ENCODE measurements at regions not wholly inside any gene's neighbourhood (a gene's known extent, or its start where the extent isn't known, plus 50 kb on each side); places are given as distances from the start of the nearest gene placed in this dataset.
"Not testable (repeated sequence)": the region's sequence is repeated elsewhere in the genome, so short reads cannot be mapped to it uniquely, and the experiment has no call there.

GRCh38 chr1:79255421-79255820 is 248.9 kb upstream of the ADGRL4 start:
- Histone ChIP-seq H3K36me3 (no peaks in the 10 kb centered on the region), H3K4me1 (no peaks in the 10 kb centered on the region), H3K9me3 (no peaks in the 10 kb centered on the region), H3K4me3 (no peak overlapping the region), H3K27me3 (no peaks in the 10 kb centered on the region), H3K27ac (no peak overlapping the region)
- in situ Hi-C loops (cut with MboI; ENCODE audit: low sequenced_read_pairs in 4 of 4) (no loop called here), intact Hi-C loops (cut with DNase I; ENCODE audit: low total_unique reads) (no loop called here)
- DNase-seq (no peak), ATAC-seq (no peak)
- TF ChIP-seq CTCF (IDR thresholded peaks at IDR 0.05 in 4 of 5, conservative IDR thresholded peaks at IDR 0.05 in 1 of 5) (no peak), POLR2A (IDR thresholded peaks at IDR 0.05) (no peak)

- in situ Hi-C loops (cut with MboI; ENCODE audit: low sequenced_read_pairs in 4 of 4), result no loop called here
- Histone ChIP-seq H3K9me3 (no peaks in the 10 kb centered on the region), H3K36me3 (no peaks in the 10 kb centered on the region), H3K27ac (no peak overlapping the region), H3K27me3 (no peaks in the 10 kb centered on the region), H3K4me3 (no peak overlapping the region), H3K4me1 (no peaks in the 10 kb centered on the region)
- TF ChIP-seq CTCF (IDR thresholded peaks at IDR 0.05 in 4 of 5, conservative IDR thresholded peaks at IDR 0.05 in 1 of 5), result no peak
- no peak for TF ChIP-seq POLR2A (IDR thresholded peaks at IDR 0.05)
- DNase-seq (no peak), ATAC-seq (no peak)
- intact Hi-C loops (cut with DNase I; ENCODE audit: low total_unique reads), result no loop called here
Observed at GRCh38 chr1:79252598-79252997, 246.1 kb upstream of the ADGRL4 start.

GRCh38 chr1:79239840-79240239 is 233.3 kb upstream of the ADGRL4 start:
- intact Hi-C loops (cut with DNase I; ENCODE audit: low total_unique reads), result no loop called here

GRCh38 chr1:79235301-79236002 is 228.9 kb upstream of the ADGRL4 start:
- no peak for TF ChIP-seq POLR2A (IDR thresholded peaks at IDR 0.05)
- intact Hi-C loops (cut with DNase I; ENCODE audit: low total_unique reads), result no loop called here
- ATAC-seq (no peak), DNase-seq (no peak)
- Histone ChIP-seq H3K27me3 (no peaks in the 10 kb centered on the region), H3K4me1 (no peaks in the 10 kb centered on the region), H3K36me3 (no peaks in the 10 kb centered on the region), H3K4me3 (no peak overlapping the region), H3K9me3 (no peaks in the 10 kb centered on the region), H3K27ac (no peak overlapping the region)
- in situ Hi-C loops (cut with MboI; ENCODE audit: low sequenced_read_pairs in 4 of 4), result no loop called here

More at GRCh38 chr1:79239840-79240239, 233.3 kb upstream of the ADGRL4 start:
- Histone ChIP-seq H3K36me3 (no peaks in the 10 kb centered on the region), H3K4me1 (no peaks in the 10 kb centered on the region), H3K4me3 (no peak overlapping the region), H3K9me3 (no peaks in the 10 kb centered on the region), H3K27me3 (no peaks in the 10 kb centered on the region), H3K27ac (no peak overlapping the region)
- in situ Hi-C loops (cut with MboI; ENCODE audit: low sequenced_read_pairs in 4 of 4), result no loop called here
- TF ChIP-seq POLR2A (IDR thresholded peaks at IDR 0.05) (no peak), CTCF (IDR thresholded peaks at IDR 0.05 in 4 of 5, conservative IDR thresholded peaks at IDR 0.05 in 1 of 5) (no peak)
- ATAC-seq (no peak), DNase-seq (no peak)

GRCh38 chr1:79232818-79233217 is 226.3 kb upstream of the ADGRL4 start:
- DNase-seq (no peak), ATAC-seq (no peak)
- Histone ChIP-seq H3K9me3 (no peaks in the 10 kb centered on the region), H3K27ac (no peak overlapping the region), H3K36me3 (no peaks in the 10 kb centered on the region), H3K4me3 (no peak overlapping the region), H3K4me1 (no peaks in the 10 kb centered on the region), H3K27me3 (no peaks in the 10 kb centered on the region)
- TF ChIP-seq POLR2A (IDR thresholded peaks at IDR 0.05) (no peak), CTCF (IDR thresholded peaks at IDR 0.05 in 4 of 5, conservative IDR thresholded peaks at IDR 0.05 in 1 of 5) (no peak)
- in situ Hi-C loops (cut with MboI; ENCODE audit: low sequenced_read_pairs in 4 of 4), result no loop called here
- intact Hi-C loops (cut with DNase I; ENCODE audit: low total_unique reads), result no loop called here

- ATAC-seq; intact Hi-C loops (cut with DNase I; ENCODE audit: low total_unique reads): not testable (repeated sequence)
Observed at GRCh38 chr1:79230751-79231150, 224.2 kb upstream of the ADGRL4 start.

More at GRCh38 chr1:79230751-79231150, 224.2 kb upstream of the ADGRL4 start:
- H3K4me3 ChIP-seq; in situ Hi-C loops (cut with MboI; ENCODE audit: low sequenced_read_pairs in 4 of 4); DNase-seq; H3K27me3 ChIP-seq; H3K4me1 ChIP-seq; H3K27ac ChIP-seq; H3K9me3 ChIP-seq; H3K36me3 ChIP-seq: not testable (repeated sequence)
